ENCODE measurements at regions not wholly inside any gene's neighbourhood (a gene's known extent, or its start where the extent isn't known, plus 50 kb on each side); places are given as distances from the start of the nearest gene placed in this dataset.

GRCh38 chr9:126754436-126755316 lies 50.2 kb upstream of the ZBTB43 start:
- Histone ChIP-seq H2AFZ (no peak overlapping the region), H3K4me2 (no peak overlapping the region), H3K4me1 (replicated peaks; ENCODE audit: insufficient read depth) (no peaks in the 10 kb centered on the region), H3K79me2 (ENCODE audit: low read depth) (no peaks in the 10 kb centered on the region), H3K36me3 (ENCODE audit: low read depth) (no peaks in the 10 kb centered on the region), H3K27ac (no peak overlapping the region), H3K27me3 (ENCODE audit: insufficient read depth, low read depth) (peaks cover 67% of the 10 kb centered on the region), H3F3A (ENCODE audit: insufficient read depth, low read depth) (no peaks in the 10 kb centered on the region), H3K4me3 (no peak overlapping the region), H3K9me3 (ENCODE audit: insufficient read depth, low read depth) (no peaks in the 10 kb centered on the region), H3K9me2 (ENCODE audit: insufficient read depth) (no peaks in the 10 kb centered on the region), H4K20me1 (ENCODE audit: insufficient read depth) (no peaks in the 10 kb centered on the region)
- no peak for DNase-seq
- CTCF ChIA-PET = no interaction called here
- POLR2A ChIA-PET (ENCODE audit: unreplicated experiment) = no interaction called here
- TF ChIP-seq, protein P1, sequence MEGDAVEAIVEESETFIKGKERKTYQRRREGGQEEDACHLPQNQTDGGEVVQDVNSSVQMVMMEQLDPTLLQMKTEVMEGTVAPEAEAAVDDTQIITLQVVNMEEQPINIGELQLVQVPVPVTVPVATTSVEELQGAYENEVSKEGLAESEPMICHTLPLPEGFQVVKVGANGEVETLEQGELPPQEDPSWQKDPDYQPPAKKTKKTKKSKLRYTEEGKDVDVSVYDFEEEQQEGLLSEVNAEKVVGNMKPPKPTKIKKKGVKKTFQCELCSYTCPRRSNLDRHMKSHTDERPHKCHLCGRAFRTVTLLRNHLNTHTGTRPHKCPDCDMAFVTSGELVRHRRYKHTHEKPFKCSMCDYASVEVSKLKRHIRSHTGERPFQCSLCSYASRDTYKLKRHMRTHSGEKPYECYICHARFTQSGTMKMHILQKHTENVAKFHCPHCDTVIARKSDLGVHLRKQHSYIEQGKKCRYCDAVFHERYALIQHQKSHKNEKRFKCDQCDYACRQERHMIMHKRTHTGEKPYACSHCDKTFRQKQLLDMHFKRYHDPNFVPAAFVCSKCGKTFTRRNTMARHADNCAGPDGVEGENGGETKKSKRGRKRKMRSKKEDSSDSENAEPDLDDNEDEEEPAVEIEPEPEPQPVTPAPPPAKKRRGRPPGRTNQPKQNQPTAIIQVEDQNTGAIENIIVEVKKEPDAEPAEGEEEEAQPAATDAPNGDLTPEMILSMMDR (conservative IDR thresholded peaks at IDR 0.05) = no peak
- no peak for TF ChIP-seq EZH2 (IDR thresholded peaks at IDR 0.05; ENCODE audit: low read depth)
- intact Hi-C loops (cut with micrococcal nuclease; ENCODE audit: unreplicated experiment) = no loop called here
- no TSS peak for BruUV-seq (replicated peaks)
